Esophagus squamous epithelium (tissue), 4 donors: ENCODE measurements at regions not wholly inside any gene's neighbourhood (a gene's known extent, or its start where the extent isn't known, plus 50 kb on each side); places are given as distances from the start of the nearest gene placed in this dataset.

ENCODE experiments used
- CTCF ChIP-seq, 6 experiments: fragments of 450-650 bp in 4 of 6; fragments of 200-600 bp in 2 of 6; sonication (generic) in 2 of 6; IDR thresholded peaks; one replicate each; pipeline ENCODE4 v1.5.1; 2016 to 2019; ENCODE audit warnings: antibody characterized with exemption in 6 of 6, mild to moderate bottlenecking in 4 of 6, moderate library complexity in 4 of 6
- POLR2A ChIP-seq, 4 donors: fragments of 450-650 bp; IDR thresholded peaks; one replicate each; pipeline ENCODE4 v1.6.1; 2017; ENCODE audit warnings: antibody characterized with exemption in 4 of 4, mild to moderate bottlenecking in 4 of 4, moderate library complexity in 3 of 4

- TF ChIP-seq CTCF (IDR thresholded peaks at IDR 0.05) (no peak), POLR2A (IDR thresholded peaks at IDR 0.05) (no peak)
These were observed 167.2 kb downstream of the TFAP2C start for GRCh38 chr20:56796345-56796744.
